CD8-positive, alpha-beta memory T cell (primary cell): ENCODE measurements at regions not wholly inside any gene's neighbourhood (a gene's known extent, or its start where the extent isn't known, plus 50 kb on each side); places are given as distances from the start of the nearest gene placed in this dataset.

Experiments
- CTCF ChIA-PET: fragments of 350-600 bp; sonication (Branson Sonifier 250); formaldehyde crosslinking; loops from one replicate; lab custom pipeline; 2021; ENCODE audit warnings: antibody characterized with exemption; lab: Charles Lee
- POLR2A ChIA-PET: fragments of 350-600 bp; sonication (Branson Sonifier 250); formaldehyde crosslinking; loops from one replicate; lab custom pipeline; 2021; ENCODE audit warnings: antibody characterized with exemption; lab: Charles Lee
- DNase-seq, 5 donors: peaks; one replicate each; pipeline versions ENCODE4 v3.0.0 to v3.0.0-alpha.2; 2020 to 2022; ENCODE audit warnings: mixed read lengths in 1 of 5
- H3K27ac ChIP-seq: one replicate; pipeline ENCODE4 v1.7.0; 2013; ENCODE audit warnings: low read depth, mild to moderate bottlenecking, low read length, moderate library complexity
- H3K27me3 ChIP-seq: 2 replicates; pipeline ENCODE4 v1.7.0; 2013; ENCODE audit warnings: low read length, mild to moderate bottlenecking; ENCODE audit not compliant: insufficient read depth, poor library complexity, severe bottlenecking
- H3K36me3 ChIP-seq: 2 replicates; pipeline ENCODE4 v1.7.0; 2013; ENCODE audit warnings: mild to moderate bottlenecking, low read length, moderate library complexity; ENCODE audit not compliant: insufficient read depth
- H3K4me1 ChIP-seq: 2 replicates; pipeline ENCODE4 v1.7.0; 2013; ENCODE audit warnings: mild to moderate bottlenecking, low read length, moderate library complexity; ENCODE audit not compliant: insufficient read depth
- H3K4me3 ChIP-seq: 2 replicates; pipeline ENCODE4 v1.7.0; 2013; ENCODE audit warnings: mild to moderate bottlenecking, low read length
- H3K9me3 ChIP-seq: 2 replicates; pipeline ENCODE4 v1.7.0; 2013; ENCODE audit warnings: mild to moderate bottlenecking, low read length
- H3K27ac Mint-ChIP-seq, 8 donors: one replicate each; pipeline ENCODE4 v1.8.0; 2020 to 2021; ENCODE audit warnings: mixed read lengths in 8 of 8, mild to moderate bottlenecking in 6 of 8, inconsistent platforms in 3 of 8, moderate library complexity in 3 of 8
- H3K27me3 Mint-ChIP-seq, 2 donors: one replicate each; pipeline ENCODE4 v1.8.0; 2020 to 2021; ENCODE audit warnings: mixed read lengths in 2 of 2, mild to moderate bottlenecking in 1 of 2, moderate library complexity in 1 of 2
- H3K36me3 Mint-ChIP-seq, 3 donors: one replicate each; pipeline ENCODE4 v1.8.0; 2020 to 2021; ENCODE audit warnings: mixed read lengths in 3 of 3, inconsistent platforms in 1 of 3, mild to moderate bottlenecking in 1 of 3
- H3K4me1 Mint-ChIP-seq, 3 donors: one replicate each; pipeline ENCODE4 v1.8.0; 2020 to 2021; ENCODE audit warnings: mixed read lengths in 3 of 3, inconsistent platforms in 1 of 3, mild to moderate bottlenecking in 1 of 3
- H3K4me3 Mint-ChIP-seq, 7 donors: one replicate each; pipeline ENCODE4 v1.8.0; 2020 to 2021; ENCODE audit warnings: mixed read lengths in 7 of 7, mild to moderate bottlenecking in 6 of 7, moderate library complexity in 4 of 7, inconsistent platforms in 2 of 7
- H3K9me3 Mint-ChIP-seq, 5 donors: one replicate each; pipeline ENCODE4 v1.8.0; 2020 to 2022; ENCODE audit warnings: mixed read lengths in 5 of 5, mild to moderate bottlenecking in 3 of 5, moderate library complexity in 2 of 5, inconsistent platforms in 1 of 5

DNA sequence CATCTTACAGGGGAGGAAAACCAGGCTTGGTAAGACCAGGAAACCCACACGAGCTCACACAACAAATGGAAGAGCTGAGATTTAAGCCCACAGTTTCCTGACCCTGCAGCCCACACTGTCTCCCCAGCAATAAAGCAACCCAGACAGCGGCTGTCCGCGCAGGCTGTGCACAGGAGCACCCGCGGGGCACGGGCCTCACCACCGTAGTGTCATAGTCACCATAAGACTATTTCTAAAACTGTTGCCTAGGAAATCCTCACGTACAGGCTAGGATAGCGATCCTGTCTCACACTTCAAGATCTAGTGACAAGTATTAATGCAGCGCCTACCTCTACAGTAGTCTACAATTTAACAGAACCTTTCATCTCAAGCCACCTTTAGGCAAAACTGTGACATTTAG, 54.0 kb upstream of the SYT6 start:
- H3K36me3 ChIP-seq, result no peaks in the 10 kb centered on the region
- H3K27me3 ChIP-seq, result peaks cover 6% of the 10 kb centered on the region
- peaks cover 22 to 25% (median 23%) of the 10 kb centered on the region in 3 donors for H3K4me1 Mint-ChIP-seq
- peaks cover 19 to 60% of the 10 kb centered on the region in 2 donors for H3K27me3 Mint-ChIP-seq
- no peaks in the 10 kb centered on the region for H3K36me3 Mint-ChIP-seq
- peak overlapping the region in 1 of 7 donors; percentile 37 for H3K4me3 Mint-ChIP-seq
- no peak for DNase-seq
- no peaks in the 10 kb centered on the region for H3K9me3 ChIP-seq
- ChIA-PET POLR2A (no interaction called here), CTCF (no interaction called here)
- no peak overlapping the region for H3K4me3 ChIP-seq
- no peak overlapping the region for H3K27ac Mint-ChIP-seq
- H3K4me1 ChIP-seq, result peaks cover 3% of the 10 kb centered on the region
- H3K9me3 Mint-ChIP-seq, result no peaks in the 10 kb centered on the region
- H3K27ac ChIP-seq, result no peak overlapping the region

DNA sequence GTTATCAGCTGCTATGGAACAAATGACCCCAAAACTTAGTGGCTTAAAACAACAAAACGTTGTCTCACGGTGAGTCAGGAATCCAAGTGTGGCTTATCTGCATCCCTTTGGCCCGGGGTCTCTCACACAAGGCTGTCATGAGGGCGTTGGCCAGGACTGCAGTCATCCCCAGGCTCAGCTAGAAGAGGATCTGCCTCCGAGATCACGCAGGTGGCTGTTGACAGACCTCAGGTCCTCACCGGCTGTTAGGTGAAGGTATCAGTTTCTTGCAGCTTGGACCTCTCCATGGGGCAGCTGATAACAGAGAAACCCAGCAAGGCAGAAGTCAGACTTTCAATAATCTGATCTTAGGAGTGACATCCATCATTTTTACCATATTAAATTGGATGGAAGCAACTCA, 52.7 kb upstream of the SYT6 start:
- CTCF ChIA-PET, result no interaction called here
- Mint-ChIP-seq H3K27me3 (peaks cover 23 to 70% of the 10 kb centered on the region in 2 donors), H3K4me3 (no peak overlapping the region)

DNA sequence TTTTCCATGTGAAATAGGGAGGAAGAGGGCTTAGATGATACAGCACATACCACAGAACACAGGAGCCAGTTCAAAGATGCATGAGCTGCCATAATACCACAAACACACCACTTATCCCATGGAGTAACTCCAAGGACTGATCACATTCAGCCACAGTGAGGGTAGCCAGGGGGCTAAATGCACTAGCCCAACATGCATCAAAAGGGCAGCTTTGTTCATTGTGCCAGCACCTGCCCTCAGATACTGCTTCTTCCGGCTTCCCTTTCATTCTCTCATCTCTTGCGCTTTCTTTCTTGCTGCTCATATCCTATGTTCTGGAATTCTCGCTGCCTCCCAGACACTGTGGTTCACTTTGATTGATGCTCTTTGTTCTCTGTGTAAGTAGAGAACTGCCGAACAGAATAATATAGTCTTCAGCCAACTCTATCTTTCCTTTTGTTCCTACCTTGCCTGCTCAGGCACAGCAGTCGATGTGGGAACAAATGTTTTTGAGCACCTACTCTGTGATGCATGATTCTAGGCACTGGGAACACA, 50.0 kb upstream of the SYT6 start:
- no peak overlapping the region for H3K27ac ChIP-seq
- Mint-ChIP-seq H3K27me3 (peaks cover 23 to 77% of the 10 kb centered on the region in 2 donors), H3K4me3 (no peak overlapping the region), H3K36me3 (peaks cover 0 to 6% (median 1%) of the 10 kb centered on the region in 3 donors), H3K27ac (no peak overlapping the region), H3K9me3 (no peaks in the 10 kb centered on the region), H3K4me1 (peaks cover 22 to 25% (median 23%) of the 10 kb centered on the region in 3 donors)
- POLR2A ChIA-PET, result no interaction called here
- CTCF ChIA-PET, result no interaction called here
- DNase-seq, result no peak
- H3K4me1 ChIP-seq, result peaks cover 3% of the 10 kb centered on the region
- H3K4me3 ChIP-seq, result no peak overlapping the region
- H3K36me3 ChIP-seq, result no peaks in the 10 kb centered on the region
- H3K27me3 ChIP-seq, result peaks cover 6% of the 10 kb centered on the region
- H3K9me3 ChIP-seq, result no peaks in the 10 kb centered on the region

More for the DNA sequence above, 52.7 kb upstream of the SYT6 start:
- POLR2A ChIA-PET, result no interaction called here
- H3K4me1 ChIP-seq, result peaks cover 3% of the 10 kb centered on the region
- no peak for DNase-seq
- peaks cover 6% of the 10 kb centered on the region for H3K27me3 ChIP-seq
- H3K4me1 Mint-ChIP-seq, result peaks cover 22 to 25% (median 23%) of the 10 kb centered on the region in 3 donors
- no peaks in the 10 kb centered on the region for H3K36me3 Mint-ChIP-seq
- no peak overlapping the region for H3K27ac ChIP-seq
- H3K36me3 ChIP-seq, result no peaks in the 10 kb centered on the region
- no peaks in the 10 kb centered on the region for H3K9me3 Mint-ChIP-seq
- H3K9me3 ChIP-seq, result no peaks in the 10 kb centered on the region
- H3K4me3 ChIP-seq, result no peak overlapping the region
- H3K27ac Mint-ChIP-seq, result no peak overlapping the region
